GM12878 (cell line): ENCODE measurements at regions not wholly inside any gene's neighbourhood (a gene's known extent, or its start where the extent isn't known, plus 50 kb on each side); places are given as distances from the start of the nearest gene placed in this dataset.

Source experiments
- ATAC-seq: fragments of 200-7000 bp; cut with Tn5 transposase; 3 replicates; pipeline ENCODE4 v1.9.1; 2020; ENCODE audit warnings: mild to moderate bottlenecking, moderate library complexity
- BruUV-seq: library from RNA; stranded (reverse); fragments of 400-500 nt; replicated peaks from 2 replicates; lab custom pipeline; 2021; lab: Mats Ljungman, UMichigan
- CTCF ChIA-PET: fragments of 300-600 bp; sonication (Branson Sonifier 250); formaldehyde crosslinking; extraction: SDS; loops from one replicate; lab custom pipeline; 2021; ENCODE audit warnings: inconsistent platforms; lab: Yijun Ruan, JAX
- POLR2A ChIA-PET: fragments of 350-600 bp; formaldehyde crosslinking; extraction: SDS; loops from one replicate; lab custom pipeline; 2021; ENCODE audit warnings: inconsistent platforms; lab: Charles Lee
- RAD21 ChIA-PET: fragments of 300-600 bp; sonication (Branson Sonifier 250); formaldehyde crosslinking; loops from one replicate; lab custom pipeline; 2023; ENCODE audit warnings: antibody characterized with exemption; ENCODE audit not compliant: unreplicated experiment; lab: Charles Lee
- SMC1A ChIA-PET: fragments of 300-600 bp; sonication (Branson Sonifier 250); formaldehyde crosslinking; loops from one replicate; lab custom pipeline; 2023; ENCODE audit not compliant: unreplicated experiment, uncharacterized antibody; lab: Charles Lee
- DNase-seq: peaks from one replicate; pipeline ENCODE4 v3.0.0-alpha.2; 2011; ENCODE audit warnings: low read depth, low spot score
- FAIRE-seq: peaks from 3 replicates; lab custom pipeline; 2011; peaks lifted over from hg19 to GRCh38; lab: Jason Lieb, UNC
- H2AFZ ChIP-seq: 2 replicates; pipeline ENCODE4 v1.6.0; 2011; ENCODE audit warnings: low read depth, low read length, control low read depth; ENCODE audit not compliant: control insufficient read depth
- H3K27ac ChIP-seq: 2 replicates; pipeline ENCODE4 v1.5.1; 2011; ENCODE audit warnings: control low read depth; ENCODE audit not compliant: control insufficient read depth, insufficient read depth
- H3K27me3 ChIP-seq, 2 experiments: replicated peaks in 1 of 2; 2 replicates each; pipeline versions ENCODE4 v1.6.0 to v1.6.1; 2011; ENCODE audit warnings: low read length in 1 of 2; ENCODE audit not compliant: control insufficient read depth in 2 of 2, insufficient read depth in 2 of 2
- H3K36me3 ChIP-seq, 2 experiments: 2 replicates each; pipeline ENCODE4 v1.5.1; 2011; ENCODE audit warnings: low read length in 1 of 2; ENCODE audit not compliant: control insufficient read depth in 2 of 2, insufficient read depth in 2 of 2
- H3K4me1 ChIP-seq: 2 replicates; pipeline ENCODE4 v1.6.1; 2011; ENCODE audit warnings: mild to moderate bottlenecking, low read length, moderate library complexity, mixed read lengths; ENCODE audit not compliant: control insufficient read depth, insufficient read depth
- H3K4me2 ChIP-seq: 2 replicates; pipeline ENCODE4 v1.6.0; 2011; ENCODE audit warnings: control low read depth; ENCODE audit not compliant: control insufficient read depth, insufficient read depth
- H3K4me3 ChIP-seq: fragments of 200-600 bp; sonication (generic); 2 replicates; pipeline ENCODE4 v1.5.1; 2016
- H3K79me2 ChIP-seq: 2 replicates; pipeline ENCODE4 v1.6.0; 2011; ENCODE audit warnings: low read length; ENCODE audit not compliant: control insufficient read depth, insufficient read depth
- H3K9ac ChIP-seq: 2 replicates; pipeline ENCODE4 v1.8.0; 2011; ENCODE audit warnings: low read length, control low read depth, mixed read lengths; ENCODE audit not compliant: control insufficient read depth, insufficient read depth
- H3K9me3 ChIP-seq: replicated peaks from 3 replicates; pipeline ENCODE4 v1.5.1; 2011; ENCODE audit warnings: mild to moderate bottlenecking, low read length; ENCODE audit not compliant: control insufficient read depth, insufficient read depth
- H4K20me1 ChIP-seq: 2 replicates; pipeline ENCODE4 v1.6.0; 2011; ENCODE audit not compliant: control insufficient read depth, insufficient read depth
- BACH1 ChIP-seq: fragments of 450-650 bp; IDR thresholded peaks from 2 replicates; pipeline ENCODE4 v1.6.1; 2017; ENCODE audit warnings: mild to moderate bottlenecking, borderline replicate concordance
- CBX3 ChIP-seq: fragments of 200-600 bp; sonication (generic); IDR thresholded peaks from 2 replicates; pipeline ENCODE4 v1.6.1; 2016; ENCODE audit warnings: low read depth, borderline replicate concordance
- CHD2 ChIP-seq: IDR thresholded peaks from 2 replicates; pipeline ENCODE4 v1.6.1; 2011; ENCODE audit warnings: low read depth, low read length, improper control_type of control experiment, borderline replicate concordance
- CHD4 ChIP-seq: fragments of 200-600 bp; sonication (generic); IDR thresholded peaks from 2 replicates; pipeline ENCODE4 v1.6.1; 2016; ENCODE audit warnings: mild to moderate bottlenecking
- EED ChIP-seq: sonication (generic); IDR thresholded peaks from 2 replicates; pipeline ENCODE4 v1.6.1; 2016; ENCODE audit warnings: antibody characterized with exemption, low read depth
- ETV6 ChIP-seq, 2 experiments: fragments of 450-650 bp in 1 of 2; IDR thresholded peaks in 1 of 2; conservative IDR thresholded peaks in 1 of 2; 2 replicates each; pipeline ENCODE4 v1.6.1; 2014; ENCODE audit warnings: antibody characterized with exemption in 1 of 2, borderline replicate concordance in 1 of 2, low read depth in 1 of 2, mild to moderate bottlenecking in 1 of 2, moderate library complexity in 1 of 2
- HCFC1 ChIP-seq: fragments of 150-350 bp; IDR thresholded peaks from 2 replicates; pipeline ENCODE4 v1.6.1; 2014; ENCODE audit warnings: low read length
- MYB ChIP-seq: fragments of 150-350 bp; IDR thresholded peaks from 2 replicates; pipeline ENCODE4 v1.6.1; 2014; ENCODE audit warnings: mild to moderate bottlenecking, low read depth, low read length, borderline replicate concordance
- NFYA ChIP-seq: IDR thresholded peaks from 2 replicates; pipeline ENCODE4 v1.6.1; 2011; ENCODE audit warnings: low read depth, mild to moderate bottlenecking, low read length, improper control_type of control experiment, borderline replicate concordance
- PKNOX1 ChIP-seq: fragments of 450-650 bp; IDR thresholded peaks from 2 replicates; pipeline ENCODE4 v1.6.1; 2016; ENCODE audit warnings: mild to moderate bottlenecking
- RB1 ChIP-seq: fragments of 450-650 bp; formaldehyde crosslinking; IDR thresholded peaks from 2 replicates; pipeline ENCODE4 v1.6.1; 2017; ENCODE audit warnings: mild to moderate bottlenecking, borderline replicate concordance
- RBBP5 ChIP-seq: fragments of 200-600 bp; sonication (generic); conservative IDR thresholded peaks from 2 replicates; pipeline ENCODE4 v1.6.1; 2016
- SMAD1 ChIP-seq: fragments of 450-650 bp; IDR thresholded peaks from 2 replicates; pipeline ENCODE4 v1.6.1; 2018; ENCODE audit warnings: mild to moderate bottlenecking, low read depth; ENCODE audit not compliant: partially characterized antibody
- SMC3 ChIP-seq: IDR thresholded peaks from 2 replicates; pipeline ENCODE4 v1.6.1; 2011; ENCODE audit warnings: low read length, improper control_type of control experiment, borderline replicate concordance
- STAT3 ChIP-seq: IDR thresholded peaks from 2 replicates; pipeline ENCODE4 v1.6.1; 2011; ENCODE audit warnings: low read depth, low read length, improper control_type of control experiment
- TCF3 ChIP-seq: IDR thresholded peaks from 2 replicates; pipeline ENCODE4 v1.6.1; 2012; ENCODE audit warnings: low read depth, mild to moderate bottlenecking, low read length, borderline replicate concordance; ENCODE audit not compliant: insufficient read depth
- YBX1 ChIP-seq: fragments of 450-650 bp; IDR thresholded peaks from 2 replicates; pipeline ENCODE4 v1.6.1; 2016; ENCODE audit warnings: antibody characterized with exemption
- WGBS: methylation state at CpG from one replicate; pipeline ENCODE4 v1.1.6; 2016; ENCODE audit warnings: low lambda C conversion rate; ENCODE audit not compliant: insufficient replicate concordance, insufficient coverage; ENCODE audit errors: missing lambda C conversion rate; 5-methylcytosine and 5-hydroxymethylcytosine counted together
- in situ Hi-C: fragments of 300-500 bp; cut with MboI; formaldehyde crosslinking; loops from 9 replicates; pipeline ENCODE4 v1.14.3; 2018; ENCODE audit warnings: mixed read lengths
- intact Hi-C: fragments of 100-400 bp; cut with micrococcal nuclease; formaldehyde crosslinking; loops from one replicate; pipeline ENCODE4 v1.14.2; 2022; ENCODE audit not compliant: unreplicated experiment
- TF ChIP-seq, protein P1 (sequence below): fragments of 450-650 bp; IDR thresholded peaks from 2 replicates; pipeline ENCODE4 v1.6.1; 2018; ENCODE audit warnings: mild to moderate bottlenecking, low read depth, moderate library complexity; ENCODE audit not compliant: partially characterized antibody
- TF ChIP-seq, protein P2 (sequence below): fragments of 450-650 bp; formaldehyde crosslinking; IDR thresholded peaks from 2 replicates; pipeline ENCODE4 v1.4.0; 2022; ENCODE audit warnings: mild to moderate bottlenecking, moderate library complexity

GRCh38 chr2:16277117-16277516, 336.8 kb downstream of the MYCN start:
- Histone ChIP-seq H3K27me3 (no peaks in the 10 kb centered on the region), H3K4me3 (no peak overlapping the region), H3K27ac (no peak overlapping the region), H3K4me1 (no peaks in the 10 kb centered on the region), H3K4me2 (no peak overlapping the region), H3K9ac (no peak overlapping the region), H3K9me3 (no peaks in the 10 kb centered on the region), H3K36me3 (no peaks in the 10 kb centered on the region), H3K79me2 (no peaks in the 10 kb centered on the region), H2AFZ (no peak overlapping the region), H4K20me1 (no peaks in the 10 kb centered on the region)
- ChIA-PET RAD21 (no interaction called here), SMC1A (no interaction called here), POLR2A (no interaction called here), CTCF (no interaction called here)
- TF ChIP-seq SMC3 (no peak), TCF3 (no peak), YBX1 (no peak), HCFC1 (no peak), BACH1 (no peak), MYB (no peak), PKNOX1 (no peak), CBX3 (no peak), ETV6 (conservative IDR thresholded peaks at IDR 0.05 in 1 of 2, IDR thresholded peaks at IDR 0.05 in 1 of 2; ENCODE audit: borderline replicate concordance in 1 of 2, low read depth in 1 of 2) (no peak), NFYA (no peak), STAT3 (no peak), EED (no peak), SMAD1 (no peak), CHD4 (no peak), RB1 (no peak), RBBP5 (no peak), CHD2 (no peak)
- TF ChIP-seq, protein P1, sequence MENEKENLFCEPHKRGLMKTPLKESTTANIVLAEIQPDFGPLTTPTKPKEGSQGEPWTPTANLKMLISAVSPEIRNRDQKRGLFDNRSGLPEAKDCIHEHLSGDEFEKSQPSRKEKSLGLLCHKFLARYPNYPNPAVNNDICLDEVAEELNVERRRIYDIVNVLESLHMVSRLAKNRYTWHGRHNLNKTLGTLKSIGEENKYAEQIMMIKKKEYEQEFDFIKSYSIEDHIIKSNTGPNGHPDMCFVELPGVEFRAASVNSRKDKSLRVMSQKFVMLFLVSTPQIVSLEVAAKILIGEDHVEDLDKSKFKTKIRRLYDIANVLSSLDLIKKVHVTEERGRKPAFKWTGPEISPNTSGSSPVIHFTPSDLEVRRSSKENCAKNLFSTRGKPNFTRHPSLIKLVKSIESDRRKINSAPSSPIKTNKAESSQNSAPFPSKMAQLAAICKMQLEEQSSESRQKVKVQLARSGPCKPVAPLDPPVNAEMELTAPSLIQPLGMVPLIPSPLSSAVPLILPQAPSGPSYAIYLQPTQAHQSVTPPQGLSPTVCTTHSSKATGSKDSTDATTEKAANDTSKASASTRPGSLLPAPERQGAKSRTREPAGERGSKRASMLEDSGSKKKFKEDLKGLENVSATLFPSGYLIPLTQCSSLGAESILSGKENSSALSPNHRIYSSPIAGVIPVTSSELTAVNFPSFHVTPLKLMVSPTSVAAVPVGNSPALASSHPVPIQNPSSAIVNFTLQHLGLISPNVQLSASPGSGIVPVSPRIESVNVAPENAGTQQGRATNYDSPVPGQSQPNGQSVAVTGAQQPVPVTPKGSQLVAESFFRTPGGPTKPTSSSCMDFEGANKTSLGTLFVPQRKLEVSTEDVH: no peak
- TF ChIP-seq, protein P2, sequence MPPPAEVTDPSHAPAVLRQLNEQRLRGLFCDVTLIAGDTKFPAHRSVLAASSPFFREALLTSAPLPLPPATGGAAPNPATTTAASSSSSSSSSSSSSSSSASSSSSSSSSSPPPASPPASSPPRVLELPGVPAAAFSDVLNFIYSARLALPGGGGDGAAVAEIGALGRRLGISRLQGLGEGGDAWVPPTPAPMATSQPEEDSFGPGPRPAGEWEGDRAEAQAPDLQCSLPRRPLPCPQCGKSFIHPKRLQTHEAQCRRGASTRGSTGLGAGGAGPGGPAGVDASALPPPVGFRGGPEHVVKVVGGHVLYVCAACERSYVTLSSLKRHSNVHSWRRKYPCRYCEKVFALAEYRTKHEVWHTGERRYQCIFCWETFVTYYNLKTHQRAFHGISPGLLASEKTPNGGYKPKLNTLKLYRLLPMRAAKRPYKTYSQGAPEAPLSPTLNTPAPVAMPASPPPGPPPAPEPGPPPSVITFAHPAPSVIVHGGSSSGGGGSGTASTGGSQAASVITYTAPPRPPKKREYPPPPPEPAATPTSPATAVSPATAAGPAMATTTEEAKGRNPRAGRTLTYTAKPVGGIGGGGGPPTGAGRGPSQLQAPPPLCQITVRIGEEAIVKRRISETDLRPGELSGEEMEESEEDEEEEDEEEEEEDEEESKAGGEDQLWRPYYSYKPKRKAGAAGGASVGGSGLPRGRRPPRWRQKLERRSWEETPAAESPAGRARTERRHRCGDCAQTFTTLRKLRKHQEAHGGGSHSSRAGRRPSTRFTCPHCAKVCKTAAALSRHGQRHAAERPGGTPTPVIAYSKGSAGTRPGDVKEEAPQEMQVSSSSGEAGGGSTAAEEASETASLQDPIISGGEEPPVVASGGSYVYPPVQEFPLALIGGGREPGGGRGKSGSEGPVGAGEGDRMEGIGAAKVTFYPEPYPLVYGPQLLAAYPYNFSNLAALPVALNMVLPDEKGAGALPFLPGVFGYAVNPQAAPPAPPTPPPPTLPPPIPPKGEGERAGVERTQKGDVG: no peak
- no peak for DNase-seq
- FAIRE-seq: no peak
- in situ Hi-C loops (no loop called here), intact Hi-C loops (no loop called here)
- no peak for ATAC-seq
- BruUV-seq: no TSS peak
- 8% methylated on average over 2 of the region's 2 CpGs for WGBS
